GM19043 (cell line): ENCODE measurements at regions not wholly inside any gene's neighbourhood (a gene's known extent, or its start where the extent isn't known, plus 50 kb on each side); places are given as distances from the start of the nearest gene placed in this dataset.
"Not testable (repeated sequence)": the region's sequence is repeated elsewhere in the genome, so short reads cannot be mapped to it uniquely, and the experiment has no call there.

Experiments used
- ATAC-seq: cut with Tn5 transposase; IDR thresholded peaks from one replicate; pipeline ENCODE4 v1.9.1; 2021; ENCODE audit warnings: low read depth; ENCODE audit not compliant: unreplicated experiment

GRCh38 chr18:47380153-47380552 lies 128.7 kb upstream of the SKOR2 start:
- ATAC-seq = no peak

GRCh38 chr18:47373465-47373864 lies 122.0 kb upstream of the SKOR2 start:
- ATAC-seq = no peak

GRCh38 chr18:47370052-47370451 lies 118.6 kb upstream of the SKOR2 start:
- ATAC-seq = no peak

GRCh38 chr18:47354061-47354460 lies 102.6 kb upstream of the SKOR2 start:
- not testable (repeated sequence) for ATAC-seq

- no peak for ATAC-seq
Observed at GRCh38 chr18:47346016-47346415, 94.6 kb upstream of the SKOR2 start.

GRCh38 chr18:47345291-47345690 lies 93.8 kb upstream of the SKOR2 start:
- ATAC-seq = no peak

GRCh38 chr18:47343291-47343690 lies 91.8 kb upstream of the SKOR2 start:
- ATAC-seq = no peak

- ATAC-seq = no peak
Observed at GRCh38 chr18:47342566-47342965, 91.1 kb upstream of the SKOR2 start.

GRCh38 chr18:47341678-47342077 lies 90.2 kb upstream of the SKOR2 start:
- ATAC-seq = no peak

- ATAC-seq = no peak
Observed at GRCh38 chr18:47334966-47335365, 83.5 kb upstream of the SKOR2 start.

GRCh38 chr18:47333926-47334635 lies 82.6 kb upstream of the SKOR2 start:
- no peak for ATAC-seq

- no peak for ATAC-seq
Observed at GRCh38 chr18:47331641-47332040, 80.2 kb upstream of the SKOR2 start.

- ATAC-seq = no peak
Observed at GRCh38 chr18:47331026-47331425, 79.6 kb upstream of the SKOR2 start.

GRCh38 chr18:47323158-47323557 lies 71.7 kb upstream of the SKOR2 start:
- no peak for ATAC-seq

GRCh38 chr18:47321815-47322214 lies 70.4 kb upstream of the SKOR2 start:
- ATAC-seq = no peak

- ATAC-seq = no peak
Observed at GRCh38 chr18:47317824-47318508, 66.5 kb upstream of the SKOR2 start.

- no peak for ATAC-seq
Observed at GRCh38 chr18:47316924-47317323, 65.5 kb upstream of the SKOR2 start.

GRCh38 chr18:47313901-47314300 lies 62.4 kb upstream of the SKOR2 start:
- no peak for ATAC-seq

- ATAC-seq = no peak
Observed at GRCh38 chr18:47311585-47311984, 60.1 kb upstream of the SKOR2 start.
